HepG2 (cell line): ENCODE measurements at regions not wholly inside any gene's neighbourhood (a gene's known extent, or its start where the extent isn't known, plus 50 kb on each side); places are given as distances from the start of the nearest gene placed in this dataset.

Experiments used
- ATAC-seq: fragments of 200-7000 bp; cut with Tn5 transposase; 3 replicates; pipeline ENCODE4 v1.9.1; 2020; ENCODE audit warnings: mild to moderate bottlenecking, moderate library complexity
- BruUV-seq: library from RNA; stranded (reverse); fragments of 400-500 nt; replicated peaks from 2 replicates; lab custom pipeline; 2021; lab: Mats Ljungman, UMichigan
- CTCF ChIA-PET: fragments of 300-600 bp; formaldehyde crosslinking; extraction: SDS; loops from one replicate; lab custom pipeline; 2021; ENCODE audit warnings: low total read pairs, inconsistent platforms, low intra/inter-chr PET ratio; lab: Yijun Ruan, JAX
- POLR2A ChIA-PET: fragments of 350-600 bp; sonication (Branson Sonifier 250); formaldehyde crosslinking; loops from one replicate; lab custom pipeline; 2020; ENCODE audit warnings: antibody characterized with exemption, inconsistent platforms; lab: Yijun Ruan, JAX
- DNase-seq: peaks from one replicate; pipeline ENCODE4 v3.0.0-alpha.2; 2015; ENCODE audit warnings: low spot score
- FAIRE-seq: peaks from 3 replicates; lab custom pipeline; 2011; peaks lifted over from hg19 to GRCh38; lab: Jason Lieb, UNC
- H2AFZ ChIP-seq: one replicate; pipeline ENCODE4 v1.6.1; 2011; ENCODE audit warnings: low read length, inconsistent platforms
- H3K27ac ChIP-seq: fragments of 300-600 bp; 3 replicates; pipeline ENCODE4 v1.8.0; 2011; ENCODE audit warnings: mixed run types, mild to moderate bottlenecking, mixed read lengths, low read length, inconsistent platforms; ENCODE audit not compliant: insufficient read depth; ENCODE audit errors: extremely low read length
- H3K27me3 ChIP-seq, 2 experiments: fragments of 200-600 bp in 1 of 2; 2 replicates in 1 of 2; 3 replicates in 1 of 2; pipeline versions ENCODE4 v1.6.0 to v1.8.0; 2011; ENCODE audit warnings: low read length in 2 of 2, mild to moderate bottlenecking in 2 of 2, moderate library complexity in 2 of 2, inconsistent platforms in 1 of 2; ENCODE audit not compliant: insufficient read depth in 2 of 2, control insufficient read depth in 1 of 2
- H3K36me3 ChIP-seq, 2 experiments: fragments of 200-600 bp in 1 of 2; replicated peaks in 1 of 2; 2 replicates in 1 of 2; 3 replicates in 1 of 2; pipeline versions ENCODE4 v1.5.1 to v1.8.0; 2011; ENCODE audit warnings: low read length in 2 of 2, inconsistent platforms in 1 of 2; ENCODE audit not compliant: insufficient read depth in 2 of 2, control insufficient read depth in 1 of 2
- H3K4me1 ChIP-seq: 2 replicates; pipeline ENCODE4 v1.5.1; 2012; ENCODE audit warnings: low read length, inconsistent platforms; ENCODE audit not compliant: insufficient read depth
- H3K4me2 ChIP-seq: 2 replicates; pipeline ENCODE4 v1.6.0; 2011; ENCODE audit warnings: low read depth, low read length, inconsistent platforms
- H3K4me3 ChIP-seq, 3 experiments: fragments of 200-600 bp in 1 of 3; sonication (generic), shearing (Covaris generic) in 1 of 3; replicated peaks in 1 of 3; 2 replicates each; pipeline ENCODE4 v1.5.1; 2011 to 2016; ENCODE audit warnings: low read length in 3 of 3, inconsistent platforms in 2 of 3, low read depth in 2 of 3, mild to moderate bottlenecking in 2 of 3, control low read depth in 1 of 3, mixed read lengths in 1 of 3; ENCODE audit not compliant: insufficient read depth in 1 of 3
- H3K79me2 ChIP-seq: one replicate; pipeline ENCODE4 v1.6.1; 2011; ENCODE audit warnings: low read length, inconsistent platforms; ENCODE audit not compliant: insufficient read depth
- H3K9ac ChIP-seq: 2 replicates; pipeline ENCODE4 v1.6.0; 2011; ENCODE audit warnings: mild to moderate bottlenecking, low read depth, low read length, inconsistent platforms; ENCODE audit not compliant: insufficient read depth
- H3K9me3 ChIP-seq: 2 replicates; pipeline ENCODE4 v1.5.1; 2012; ENCODE audit warnings: mild to moderate bottlenecking, low read length
- H4K20me1 ChIP-seq: 2 replicates; pipeline ENCODE4 v1.6.0; 2011; ENCODE audit warnings: inconsistent platforms, mild to moderate bottlenecking, low read length, moderate library complexity; ENCODE audit not compliant: insufficient read depth
- AGO2 ChIP-seq: fragments of 200-400 bp; formaldehyde crosslinking; optimal IDR thresholded peaks from 2 replicates; pipeline ENCODE3; 2017; ENCODE audit warnings: mild to moderate bottlenecking, low read depth, low read length, moderate library complexity
- IRX3 ChIP-seq: sonication (generic); formaldehyde crosslinking; IDR thresholded peaks from 2 replicates; pipeline ENCODE4 v1.8.1; 2023; ENCODE audit warnings: mild to moderate bottlenecking, low read depth, missing genetic modification reagents, borderline replicate concordance
- MAFF ChIP-seq: IDR thresholded peaks from 2 replicates; pipeline ENCODE4 v1.6.1; 2011; ENCODE audit warnings: low read depth, low read length, improper control_type of control experiment
- MAFK ChIP-seq, 2 experiments: IDR thresholded peaks in 1 of 2; conservative IDR thresholded peaks in 1 of 2; 2 replicates each; pipeline ENCODE4 v1.6.1; 2011; ENCODE audit warnings: improper control_type of control experiment in 2 of 2, low read length in 2 of 2
- SAP130 ChIP-seq: IDR thresholded peaks from 2 replicates; pipeline ENCODE4 v1.6.1; 2016; ENCODE audit warnings: low read depth
- SKI ChIP-seq: fragments of 450-650 bp; IDR thresholded peaks from one replicate; pipeline ENCODE4 v1.6.1; 2018; ENCODE audit warnings: mild to moderate bottlenecking; ENCODE audit not compliant: partially characterized antibody
- ZBTB25 ChIP-seq: IDR thresholded peaks from 2 replicates; pipeline ENCODE4 v1.6.1; 2018; ENCODE audit warnings: missing genetic modification reagents
- ZNF3 ChIP-seq: IDR thresholded peaks from 2 replicates; pipeline ENCODE4 v1.7.0; 2017; ENCODE audit warnings: inconsistent platforms
- ZNF556 ChIP-seq: sonication (generic); formaldehyde crosslinking; IDR thresholded peaks from 2 replicates; pipeline ENCODE4 v1.4.0; 2020; ENCODE audit warnings: mild to moderate bottlenecking, missing genetic modification reagents, borderline replicate concordance
- WGBS: methylation state at CpG from one replicate; pipeline ENCODE4 v1.1.6; 2017; ENCODE audit warnings: low lambda C conversion rate; 5-methylcytosine and 5-hydroxymethylcytosine counted together
- in situ Hi-C: cut with HindIII; loops from 2 replicates; pipeline ENCODE4 v1.10.0; 2017; ENCODE audit warnings: low pct_unique_long_range_greater_than_20kb; ENCODE audit not compliant: extremely low pct_ligation_motif_present
- intact Hi-C: fragments of 100-400 bp; cut with micrococcal nuclease; formaldehyde crosslinking; loops from one replicate; pipeline ENCODE4 v1.10.0; 2022; ENCODE audit not compliant: unreplicated experiment

GRCh38 chr12:114054982-114055381 is 88.9 kb upstream of the RBM19 start:
- in situ Hi-C loops, result no loop called here
- H3K9me3 ChIP-seq, result no peaks in the 10 kb centered on the region
- H3K9ac ChIP-seq, result no peak overlapping the region
- FAIRE-seq (no peak), DNase-seq (no peak), ATAC-seq (no peak)
- intact Hi-C loops, result no loop called here
- POLR2A ChIA-PET, result no interaction called here
- no peaks in the 10 kb centered on the region for H3K4me1 ChIP-seq
- no TSS peak for BruUV-seq
- no peak overlapping the region for H3K4me3 ChIP-seq
- no peaks in the 10 kb centered on the region for H4K20me1 ChIP-seq
- no peaks in the 10 kb centered on the region for H3K36me3 ChIP-seq
- no peak overlapping the region for H3K27ac ChIP-seq
- no peak overlapping the region for H2AFZ ChIP-seq
- TF ChIP-seq ZNF556 (CRISPR knock-in tag) (no peak), ZNF3 (CRISPR knock-in tag) (no peak), SAP130 (no peak), SKI (no peak), IRX3 (CRISPR knock-in tag) (no peak), ZBTB25 (no peak), AGO2 (no peak), MAFK (conservative IDR thresholded peaks at IDR 0.05 in 1 of 2, IDR thresholded peaks at IDR 0.05 in 1 of 2; ENCODE audit: low read length in 2 of 2) (peak in 1 of 2 experiments; percentile 57; a peak in 2 of 4 replicates), MAFF (peak; percentile 12; the same call in 1 of the 2 replicates)
- no peak overlapping the region for H3K4me2 ChIP-seq
- 13% methylated on average over 7 of the region's 7 CpGs for WGBS
- no peaks in the 10 kb centered on the region for H3K79me2 ChIP-seq
- CTCF ChIA-PET, result no interaction called here
- no peaks in the 10 kb centered on the region for H3K27me3 ChIP-seq
